DOHH2 (cell line): ENCODE measurements at regions not wholly inside any gene's neighbourhood (a gene's known extent, or its start where the extent isn't known, plus 50 kb on each side); places are given as distances from the start of the nearest gene placed in this dataset.

Experiments used
- H3F3A ChIP-seq: fragments of 200-600 bp; sonication (generic), shearing (Covaris generic); 2 replicates; pipeline ENCODE4 v1.6.0; 2016; ENCODE audit warnings: antibody characterized with exemption, mild to moderate bottlenecking; ENCODE audit not compliant: control insufficient read depth, insufficient read depth
- H3K27ac ChIP-seq: fragments of 200-600 bp; sonication (generic); 2 replicates; pipeline ENCODE4 v1.5.1; 2014; ENCODE audit warnings: low read depth, mild to moderate bottlenecking, low read length, moderate library complexity
- H3K27me3 ChIP-seq: fragments of 200-600 bp; sonication (generic); 2 replicates; pipeline ENCODE4 v1.6.1; 2014; ENCODE audit warnings: mild to moderate bottlenecking, low read length, mixed read lengths; ENCODE audit not compliant: control insufficient read depth
- H3K36me3 ChIP-seq: fragments of 200-600 bp; sonication (generic); 2 replicates; pipeline ENCODE4 v1.6.1; 2014; ENCODE audit warnings: mild to moderate bottlenecking, low read length, moderate library complexity, mixed read lengths; ENCODE audit not compliant: control insufficient read depth
- H3K4me1 ChIP-seq: fragments of 200-600 bp; sonication (generic); 2 replicates; pipeline ENCODE4 v1.6.1; 2014; ENCODE audit warnings: mild to moderate bottlenecking, low read length, mixed read lengths; ENCODE audit not compliant: control insufficient read depth
- H3K4me2 ChIP-seq: fragments of 200-600 bp; sonication (generic); 2 replicates; pipeline ENCODE4 v1.6.0; 2014; ENCODE audit warnings: mild to moderate bottlenecking, low read length, moderate library complexity
- H3K4me3 ChIP-seq: fragments of 200-600 bp; sonication (generic); 2 replicates; pipeline ENCODE4 v1.5.1; 2014; ENCODE audit warnings: mild to moderate bottlenecking, low read length, mixed read lengths
- H3K79me2 ChIP-seq: fragments of 200-600 bp; sonication (generic); 2 replicates; pipeline ENCODE4 v1.6.1; 2014; ENCODE audit warnings: mild to moderate bottlenecking, low read length, mixed read lengths; ENCODE audit not compliant: control insufficient read depth
- H3K9me2 ChIP-seq: fragments of 200-600 bp; sonication (generic); replicated peaks from 2 replicates; pipeline ENCODE4 v1.6.1; 2014; ENCODE audit warnings: mild to moderate bottlenecking, low read length, mixed read lengths; ENCODE audit not compliant: control insufficient read depth
- H3K9me3 ChIP-seq: fragments of 200-600 bp; sonication (generic); 2 replicates; pipeline ENCODE4 v1.6.1; 2014; ENCODE audit warnings: antibody characterized with exemption, low read length, mixed read lengths; ENCODE audit not compliant: control insufficient read depth, insufficient read depth
- H4K20me1 ChIP-seq: fragments of 200-600 bp; sonication (generic); 2 replicates; pipeline ENCODE4 v1.6.0; 2014; ENCODE audit warnings: low read depth, mild to moderate bottlenecking, antibody characterized with exemption, low read length, moderate library complexity; ENCODE audit not compliant: control insufficient read depth, insufficient read depth
- EZH2phosphoT487 ChIP-seq: fragments of 200-600 bp; sonication (generic); IDR thresholded peaks from 2 replicates; pipeline ENCODE4 v1.6.1; 2017; ENCODE audit warnings: borderline replicate concordance, mild to moderate bottlenecking, antibody characterized with exemption, low read length, moderate library complexity, mixed read lengths
- TF ChIP-seq, protein P1 (sequence below): fragments of 200-600 bp; sonication (generic); IDR thresholded peaks from one replicate; pipeline ENCODE4 v1.5.1; 2014; ENCODE audit warnings: antibody characterized with exemption, mild to moderate bottlenecking, low read depth, low read length; ENCODE audit not compliant: poor library complexity, severe bottlenecking

GRCh38 chrX:42022158-42022557, 98.8 kb upstream of the CASK start:
- no peaks in the 10 kb centered on the region for H4K20me1 ChIP-seq
- H3K4me2 ChIP-seq = no peak overlapping the region
- H3K4me3 ChIP-seq = no peak overlapping the region
- H3K79me2 ChIP-seq = no peaks in the 10 kb centered on the region
- no peak overlapping the region for H3K27ac ChIP-seq
- TF ChIP-seq, protein P1, sequence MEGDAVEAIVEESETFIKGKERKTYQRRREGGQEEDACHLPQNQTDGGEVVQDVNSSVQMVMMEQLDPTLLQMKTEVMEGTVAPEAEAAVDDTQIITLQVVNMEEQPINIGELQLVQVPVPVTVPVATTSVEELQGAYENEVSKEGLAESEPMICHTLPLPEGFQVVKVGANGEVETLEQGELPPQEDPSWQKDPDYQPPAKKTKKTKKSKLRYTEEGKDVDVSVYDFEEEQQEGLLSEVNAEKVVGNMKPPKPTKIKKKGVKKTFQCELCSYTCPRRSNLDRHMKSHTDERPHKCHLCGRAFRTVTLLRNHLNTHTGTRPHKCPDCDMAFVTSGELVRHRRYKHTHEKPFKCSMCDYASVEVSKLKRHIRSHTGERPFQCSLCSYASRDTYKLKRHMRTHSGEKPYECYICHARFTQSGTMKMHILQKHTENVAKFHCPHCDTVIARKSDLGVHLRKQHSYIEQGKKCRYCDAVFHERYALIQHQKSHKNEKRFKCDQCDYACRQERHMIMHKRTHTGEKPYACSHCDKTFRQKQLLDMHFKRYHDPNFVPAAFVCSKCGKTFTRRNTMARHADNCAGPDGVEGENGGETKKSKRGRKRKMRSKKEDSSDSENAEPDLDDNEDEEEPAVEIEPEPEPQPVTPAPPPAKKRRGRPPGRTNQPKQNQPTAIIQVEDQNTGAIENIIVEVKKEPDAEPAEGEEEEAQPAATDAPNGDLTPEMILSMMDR = no peak
- TF ChIP-seq EZH2phosphoT487 = no peak
- H3F3A ChIP-seq = no peaks in the 10 kb centered on the region
- no peaks in the 10 kb centered on the region for H3K27me3 ChIP-seq
- H3K4me1 ChIP-seq = no peaks in the 10 kb centered on the region
- no peaks in the 10 kb centered on the region for H3K36me3 ChIP-seq
- no peaks in the 10 kb centered on the region for H3K9me2 ChIP-seq
- no peaks in the 10 kb centered on the region for H3K9me3 ChIP-seq

- Histone ChIP-seq H3K27ac (no peak overlapping the region), H3K36me3 (no peaks in the 10 kb centered on the region), H4K20me1 (no peaks in the 10 kb centered on the region), H3K4me3 (no peak overlapping the region), H3K4me1 (no peaks in the 10 kb centered on the region), H3K27me3 (no peaks in the 10 kb centered on the region), H3K4me2 (no peak overlapping the region), H3F3A (no peaks in the 10 kb centered on the region), H3K9me2 (no peaks in the 10 kb centered on the region), H3K9me3 (no peaks in the 10 kb centered on the region), H3K79me2 (no peaks in the 10 kb centered on the region)
- no peak for TF ChIP-seq EZH2phosphoT487
- TF ChIP-seq, protein P1 = no peak
Measured at GRCh38 chrX:42021058-42021457, 97.7 kb upstream of the CASK start.

DNA sequence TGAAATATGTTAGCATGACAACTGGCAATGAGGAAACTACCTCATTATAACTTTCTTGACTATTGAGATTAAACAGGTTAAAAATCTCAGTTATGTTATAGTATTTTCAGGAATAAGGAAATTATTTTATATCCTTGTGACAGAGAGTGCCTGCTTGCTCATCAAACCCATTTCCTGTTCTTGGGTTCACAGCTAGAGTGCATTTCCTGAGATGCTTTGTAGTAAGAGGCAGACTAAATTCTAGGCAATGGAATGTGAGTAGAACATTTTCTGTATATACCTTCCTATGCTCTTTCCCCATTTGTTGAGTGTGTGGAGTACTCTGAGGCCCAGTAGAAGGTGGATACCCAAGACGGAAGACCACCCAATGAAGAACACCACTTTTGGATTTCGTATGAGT, 96.9 kb upstream of the CASK start:
- Histone ChIP-seq H3K79me2 (no peaks in the 10 kb centered on the region), H3K4me1 (no peaks in the 10 kb centered on the region), H3F3A (no peaks in the 10 kb centered on the region), H3K27me3 (no peaks in the 10 kb centered on the region), H3K36me3 (no peaks in the 10 kb centered on the region), H3K9me2 (no peaks in the 10 kb centered on the region), H4K20me1 (no peaks in the 10 kb centered on the region), H3K4me2 (no peak overlapping the region), H3K9me3 (no peaks in the 10 kb centered on the region), H3K4me3 (no peak overlapping the region), H3K27ac (no peak overlapping the region)
- no peak for TF ChIP-seq EZH2phosphoT487
- TF ChIP-seq, protein P1 = no peak

- no peaks in the 10 kb centered on the region for H3K36me3 ChIP-seq
- no peaks in the 10 kb centered on the region for H3K4me1 ChIP-seq
- H3K9me3 ChIP-seq = no peaks in the 10 kb centered on the region
- H3K27ac ChIP-seq = no peak overlapping the region
- H3K79me2 ChIP-seq = no peaks in the 10 kb centered on the region
- H3K9me2 ChIP-seq = no peaks in the 10 kb centered on the region
- H3K4me2 ChIP-seq = no peak overlapping the region
- H3K27me3 ChIP-seq = no peaks in the 10 kb centered on the region
- no peaks in the 10 kb centered on the region for H3F3A ChIP-seq
- H3K4me3 ChIP-seq = no peak overlapping the region
- TF ChIP-seq, protein P1 = no peak
- no peaks in the 10 kb centered on the region for H4K20me1 ChIP-seq
Measured at GRCh38 chrX:42017971-42018370, 94.6 kb upstream of the CASK start.
